A204.1 (cell line): ENCODE measurements at regions not wholly inside any gene's neighbourhood (a gene's known extent, or its start where the extent isn't known, plus 50 kb on each side); places are given as distances from the start of the nearest gene placed in this dataset.
"Not testable (repeated sequence)": the region's sequence is repeated elsewhere in the genome, so short reads cannot be mapped to it uniquely, and the experiment has no call there.

ENCODE experiments used
- FAIRE-seq: peaks from 2 replicates; lab custom pipeline; 2012; peaks lifted over from hg19 to GRCh38; lab: Jason Lieb, UNC

DNA sequence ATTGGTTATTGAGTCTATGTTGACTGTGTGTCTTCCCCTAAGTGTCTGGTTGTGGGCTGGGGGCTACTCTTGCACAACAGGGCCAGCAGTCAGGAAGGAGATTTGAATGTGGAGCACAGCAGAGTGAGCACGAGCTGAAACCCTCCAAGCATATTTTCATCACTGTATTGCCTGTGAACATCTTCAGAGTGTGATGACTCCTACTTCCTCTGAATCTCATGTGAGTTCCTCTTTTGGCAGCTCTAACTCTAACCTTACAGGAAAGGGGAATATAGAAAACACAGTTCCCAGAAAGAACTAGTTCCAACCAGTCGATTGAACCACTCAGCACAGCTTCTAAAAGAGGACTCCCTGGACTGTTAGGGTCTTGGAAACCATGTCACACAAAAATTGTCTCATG lies 211.6 kb downstream of the RAP2B start:
- FAIRE-seq, result no peak

DNA sequence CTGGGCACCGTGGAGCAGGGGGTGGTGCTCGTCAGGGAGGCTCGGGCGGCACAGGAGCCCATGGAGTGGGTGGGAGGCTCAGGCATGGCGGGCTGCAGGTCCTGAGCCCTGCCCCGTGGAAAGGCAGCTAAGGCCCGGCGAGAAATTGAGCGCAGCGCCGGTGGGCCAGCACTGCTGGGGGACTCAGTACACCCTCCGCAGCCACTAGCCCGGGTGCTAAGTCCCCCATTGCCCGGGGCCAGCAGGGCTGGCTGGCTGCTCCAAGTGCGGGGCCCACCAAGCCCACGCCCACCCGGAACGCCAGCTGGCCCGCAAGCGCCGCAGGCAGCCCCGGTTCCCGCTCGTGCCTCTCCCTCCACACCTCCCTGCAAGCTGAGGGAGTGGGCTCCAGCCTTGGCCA lies 216.3 kb downstream of the RAP2B start:
- not testable (repeated sequence) for FAIRE-seq

DNA sequence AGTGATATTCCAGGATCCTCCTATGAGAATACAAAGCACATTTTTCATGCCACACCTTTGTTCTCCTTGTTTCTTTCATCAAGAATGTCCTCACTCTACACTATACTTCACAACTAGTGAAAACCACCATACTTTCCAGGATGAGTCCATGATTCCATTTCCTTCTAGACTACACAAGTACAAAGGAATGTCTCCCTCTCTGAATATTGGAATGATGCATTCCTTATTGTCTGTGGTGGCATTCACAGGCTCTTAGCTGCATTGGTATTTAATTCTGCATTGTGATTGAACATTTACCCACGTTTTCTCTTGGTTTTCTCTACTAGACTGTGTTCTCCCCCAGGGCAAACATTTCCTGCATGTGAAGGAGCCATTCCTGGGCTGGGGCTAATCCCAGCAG lies 217.5 kb downstream of the RAP2B start:
- FAIRE-seq, result no peak

DNA sequence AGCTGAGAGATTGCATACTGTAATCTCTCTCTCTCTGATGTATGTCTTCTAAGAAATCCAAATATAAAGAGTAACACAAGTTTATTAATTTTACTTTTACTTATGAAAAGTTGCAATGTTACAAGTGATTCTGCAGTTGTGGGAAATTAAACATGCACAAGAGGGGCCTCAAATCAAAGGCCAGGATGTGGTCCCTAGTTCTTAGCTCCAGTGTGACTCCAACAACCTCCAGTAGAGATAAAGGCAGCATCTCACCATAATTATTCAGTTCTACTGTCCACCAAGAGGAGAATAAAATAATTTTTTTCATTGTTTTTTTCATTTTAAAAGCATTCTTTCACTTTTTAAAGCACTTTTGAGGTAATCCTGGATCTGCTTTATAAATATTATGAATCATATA lies 223.3 kb downstream of the RAP2B start:
- no peak for FAIRE-seq

DNA sequence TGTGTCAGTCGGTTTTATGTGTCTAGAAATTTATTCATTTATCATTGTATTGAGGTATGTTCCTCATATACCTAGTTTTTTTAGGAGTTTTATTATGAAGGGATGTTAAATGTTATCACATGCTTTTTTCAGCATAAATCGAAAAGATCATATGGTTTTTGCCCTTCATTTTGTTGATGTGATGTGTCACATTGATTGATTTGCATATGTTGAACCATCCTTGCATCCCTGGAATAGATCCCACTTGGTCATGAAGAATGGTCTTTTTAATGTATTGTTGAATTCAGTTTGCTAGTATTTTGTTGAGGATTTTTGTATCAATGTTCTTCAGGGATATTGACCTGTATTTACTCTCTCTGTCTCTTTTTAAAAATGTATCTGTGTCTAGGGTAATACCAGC lies 230.3 kb downstream of the RAP2B start:
- FAIRE-seq, result no peak

DNA sequence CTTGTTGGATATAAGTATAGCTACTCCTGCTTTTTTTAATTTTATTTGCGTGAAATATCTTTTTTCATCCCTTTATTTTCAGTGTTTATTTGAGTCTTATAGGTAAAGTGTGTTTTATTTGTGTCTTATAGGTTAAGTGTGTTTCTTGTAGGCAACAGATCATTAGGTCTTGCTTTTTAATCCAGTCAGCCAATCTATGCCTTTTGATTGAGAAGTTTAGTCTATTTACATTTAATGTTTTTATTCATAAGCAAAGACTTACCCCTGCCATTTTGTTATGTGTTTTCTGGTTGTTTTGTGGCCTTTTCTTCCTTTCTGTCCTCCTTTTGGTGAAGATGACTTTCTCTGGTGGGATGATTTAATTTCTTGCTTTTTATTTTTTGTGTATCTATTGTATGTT lies 232.0 kb downstream of the RAP2B start:
- FAIRE-seq, result no peak

DNA sequence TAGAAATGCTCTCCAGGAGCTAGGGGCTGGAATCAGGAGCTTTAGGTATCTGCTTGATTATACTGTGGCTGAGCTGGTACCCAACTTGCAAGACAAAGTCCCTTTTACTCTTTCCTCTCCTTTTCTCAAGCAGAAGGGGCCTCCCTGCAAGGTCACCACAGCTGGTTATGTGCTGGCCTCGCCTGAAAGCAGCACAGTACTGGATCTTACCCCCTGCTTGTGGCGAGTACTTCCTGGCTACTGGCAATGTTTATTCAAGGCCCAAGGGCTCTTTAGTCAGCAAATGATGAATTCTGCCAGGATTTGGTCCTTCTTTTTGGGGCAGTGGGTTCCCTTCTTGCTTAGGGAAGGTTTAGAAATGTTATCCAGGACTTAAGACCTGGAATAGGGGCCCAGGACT lies 234.6 kb downstream of the RAP2B start:
- no peak for FAIRE-seq

DNA sequence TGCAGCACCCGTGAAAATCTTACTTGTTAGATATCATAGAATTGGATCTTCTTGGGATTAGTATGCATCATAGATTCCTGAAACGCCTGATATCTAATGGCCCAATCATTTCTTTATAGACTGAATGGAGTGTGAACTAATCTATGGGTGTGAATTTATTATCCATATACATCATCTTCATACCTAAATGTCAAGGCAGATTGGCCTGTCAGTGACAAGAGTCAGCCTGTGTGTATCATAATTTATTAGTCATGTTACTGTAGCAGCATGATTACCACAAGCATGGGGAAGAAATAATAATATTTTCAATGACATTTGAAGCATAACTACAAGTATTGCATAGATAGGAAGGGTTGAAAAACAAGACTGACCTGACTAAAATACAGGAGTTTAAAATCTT lies 235.8 kb downstream of the RAP2B start:
- no peak for FAIRE-seq

DNA sequence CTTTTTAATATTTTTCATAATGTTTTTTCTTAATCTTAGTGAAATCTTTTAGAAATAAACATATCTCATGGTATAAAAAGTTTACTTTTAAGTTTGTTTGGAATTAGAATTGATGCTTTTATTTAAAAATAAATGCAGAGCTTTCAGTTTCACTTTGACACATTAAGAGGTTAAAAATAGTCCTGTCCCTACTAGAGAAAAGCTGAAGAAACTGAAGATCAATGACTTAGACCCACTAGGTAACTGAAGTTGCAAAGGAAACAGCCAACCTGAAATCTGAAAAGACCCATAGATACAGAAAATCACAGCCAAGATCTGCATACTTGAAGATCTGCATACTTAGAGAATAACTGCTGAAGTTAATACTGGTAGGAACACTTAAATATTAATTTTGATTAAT lies 237.6 kb downstream of the RAP2B start:
- peak; percentile 73 for FAIRE-seq

DNA sequence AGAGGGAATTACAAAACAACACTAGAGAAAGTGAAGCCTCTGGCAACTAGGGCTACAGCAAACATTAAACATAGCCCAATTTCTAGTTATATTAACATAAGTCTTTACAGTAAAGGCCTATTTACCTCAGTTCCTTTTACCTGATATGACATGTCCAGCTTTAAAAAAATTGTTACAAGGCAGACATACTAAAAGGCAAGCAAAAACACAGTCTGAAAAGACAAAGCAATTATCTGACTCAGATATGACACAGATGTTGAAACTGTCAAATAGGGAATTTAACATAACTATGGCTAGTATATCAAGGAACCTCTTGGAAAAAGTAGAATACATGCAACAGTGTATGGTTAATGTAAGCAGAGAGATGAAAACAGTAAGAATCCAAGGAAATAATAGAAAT lies 238.6 kb downstream of the RAP2B start:
- no peak for FAIRE-seq

DNA sequence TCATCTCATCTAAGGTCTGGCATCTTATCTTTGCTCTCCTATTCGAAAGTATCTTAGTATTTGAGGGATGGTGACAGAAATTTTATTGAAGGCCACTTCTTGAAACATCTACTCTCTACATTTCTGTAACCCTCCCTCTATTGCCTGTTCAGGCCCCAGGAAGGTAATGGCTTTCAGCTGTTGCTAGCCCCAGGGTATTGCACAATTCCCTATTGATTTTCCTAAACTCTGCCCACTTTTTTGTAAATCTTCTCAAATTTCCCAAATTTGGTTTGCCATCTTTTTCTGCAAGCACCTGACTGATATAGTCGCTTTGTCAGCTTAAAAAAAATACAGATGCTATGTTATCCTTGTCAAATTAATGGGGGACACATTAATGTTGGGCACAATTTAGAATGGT lies 242.1 kb downstream of the RAP2B start:
- no peak for FAIRE-seq

DNA sequence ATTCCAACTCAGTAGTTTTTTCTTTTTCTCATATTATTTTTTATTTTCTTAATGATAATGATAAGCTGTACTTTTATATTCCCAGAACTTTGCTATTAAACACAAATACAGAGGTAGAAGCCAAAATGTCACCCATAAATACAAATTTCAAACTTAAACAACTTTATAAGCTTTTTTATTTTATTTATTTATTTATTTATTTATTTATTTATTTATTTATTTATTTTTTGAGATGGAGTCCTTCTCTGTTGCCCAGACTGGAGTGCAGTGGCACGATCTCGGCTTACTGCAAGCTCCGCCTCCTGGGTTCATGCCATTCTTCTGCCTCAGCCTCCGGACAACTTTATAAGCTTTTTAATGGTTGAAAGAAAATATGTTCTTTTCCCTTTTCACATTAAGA lies 243.3 kb downstream of the RAP2B start:
- FAIRE-seq, result not testable (repeated sequence)

DNA sequence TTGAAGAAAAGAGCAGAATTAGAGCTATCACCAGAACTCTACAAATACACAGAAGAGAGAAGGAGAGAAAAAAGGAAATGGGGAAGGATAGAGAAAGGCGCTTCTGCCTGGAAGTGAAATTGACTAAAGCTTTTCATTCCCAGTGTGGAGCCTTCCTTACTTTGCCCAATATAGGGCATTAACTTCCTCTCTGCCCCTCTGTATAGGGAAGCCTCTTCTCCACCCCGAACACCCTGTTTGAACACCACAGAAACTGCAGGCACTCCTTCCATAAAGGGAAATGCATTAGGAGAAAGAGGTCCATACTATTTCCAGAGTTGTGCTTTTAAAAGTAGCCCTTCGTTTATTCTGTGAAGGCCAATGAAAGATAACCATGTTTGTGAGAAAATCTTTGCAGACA lies 248.5 kb downstream of the RAP2B start:
- no peak for FAIRE-seq

DNA sequence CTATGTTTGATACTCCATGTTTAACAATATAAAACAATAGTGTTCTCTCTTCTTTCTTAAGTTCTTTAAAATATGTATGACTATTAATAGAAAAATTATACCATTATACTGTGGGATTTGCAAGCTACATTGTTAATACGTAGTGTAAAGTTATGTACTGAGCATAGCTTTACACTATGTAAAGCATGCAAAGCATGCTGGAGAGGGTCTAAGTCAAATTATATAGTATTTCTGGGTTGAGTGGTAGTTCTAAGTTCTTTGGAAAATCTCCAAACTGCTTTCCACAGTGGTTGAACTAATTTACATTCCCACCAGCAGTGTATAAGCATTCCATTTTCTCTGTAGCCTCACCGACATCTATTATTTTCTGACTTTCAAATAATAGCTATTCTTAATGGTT lies 253.0 kb downstream of the RAP2B start:
- no peak for FAIRE-seq

DNA sequence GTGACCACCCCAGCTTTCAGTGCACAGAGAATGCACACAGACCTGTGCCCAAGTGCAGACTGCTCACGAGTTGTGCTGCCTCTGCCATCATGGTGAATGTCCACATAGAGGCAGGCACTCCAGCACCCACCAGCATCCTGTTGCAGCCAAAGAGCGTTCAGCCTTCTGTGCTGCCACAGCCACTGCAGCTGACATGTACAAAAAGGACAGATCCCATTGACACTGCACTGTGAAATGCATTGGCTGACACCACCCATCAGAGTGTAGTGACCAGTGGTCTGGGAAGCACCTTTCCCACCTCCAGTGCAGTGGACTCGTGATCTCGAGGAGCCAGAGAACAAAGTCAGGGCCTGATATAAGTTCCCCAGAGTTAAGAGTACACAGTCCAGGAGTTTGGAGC lies 260.3 kb downstream of the RAP2B start:
- FAIRE-seq, result no peak

DNA sequence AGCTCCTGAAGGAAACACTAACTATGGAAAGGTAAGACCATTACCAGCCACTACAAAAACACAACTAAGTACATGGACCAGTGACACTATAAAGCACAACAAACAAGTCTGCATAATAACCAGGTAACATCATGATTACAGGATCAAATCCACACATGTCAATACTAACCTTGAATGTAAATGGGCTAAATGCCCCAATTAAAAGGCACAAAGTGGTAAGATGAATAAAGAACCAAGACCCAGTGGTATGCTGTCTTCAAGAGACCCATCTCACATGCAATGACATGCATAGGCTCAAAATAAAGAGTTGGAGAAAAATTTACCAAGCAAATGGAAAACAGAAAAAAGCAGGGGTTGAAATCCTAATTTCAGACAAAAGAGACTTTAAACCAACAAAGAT lies 261.8 kb downstream of the RAP2B start:
- not testable (repeated sequence) for FAIRE-seq

DNA sequence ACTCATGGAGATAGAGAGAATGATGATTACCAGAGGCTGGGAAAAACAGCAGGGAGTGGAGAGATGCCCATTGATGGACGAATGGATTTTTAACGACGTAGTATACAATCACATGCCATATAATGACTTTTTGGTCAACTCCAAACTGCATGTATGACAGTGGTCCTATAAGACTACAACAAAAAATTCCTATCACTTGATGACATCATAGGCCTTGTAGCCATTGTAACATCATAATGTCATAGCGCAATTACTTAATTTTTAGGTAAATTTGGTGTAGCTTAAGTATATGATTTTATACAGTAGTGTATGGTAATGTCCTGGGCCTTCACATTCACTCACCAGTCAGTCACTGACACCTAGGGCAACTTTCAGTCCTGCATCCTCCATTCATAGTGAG lies 264.3 kb downstream of the RAP2B start:
- FAIRE-seq, result no peak

DNA sequence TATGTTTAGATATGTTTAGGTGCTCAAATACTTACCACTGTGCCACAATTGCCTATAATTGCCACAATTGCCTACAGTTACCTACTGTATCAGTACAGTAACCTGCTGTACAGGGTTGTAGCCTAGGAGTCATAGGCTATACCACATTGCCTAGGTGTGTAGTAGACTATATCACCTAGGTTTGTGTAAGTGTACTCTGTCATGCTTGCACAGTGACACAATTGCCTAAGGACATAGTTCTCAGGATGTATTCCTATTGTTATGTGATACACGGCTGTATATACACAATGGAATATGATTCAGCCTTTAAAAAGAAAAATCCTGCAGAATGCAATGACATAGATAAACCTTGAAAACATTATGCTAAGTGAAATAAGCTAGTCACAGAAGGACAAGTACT lies 264.8 kb downstream of the RAP2B start:
- no peak for FAIRE-seq

DNA sequence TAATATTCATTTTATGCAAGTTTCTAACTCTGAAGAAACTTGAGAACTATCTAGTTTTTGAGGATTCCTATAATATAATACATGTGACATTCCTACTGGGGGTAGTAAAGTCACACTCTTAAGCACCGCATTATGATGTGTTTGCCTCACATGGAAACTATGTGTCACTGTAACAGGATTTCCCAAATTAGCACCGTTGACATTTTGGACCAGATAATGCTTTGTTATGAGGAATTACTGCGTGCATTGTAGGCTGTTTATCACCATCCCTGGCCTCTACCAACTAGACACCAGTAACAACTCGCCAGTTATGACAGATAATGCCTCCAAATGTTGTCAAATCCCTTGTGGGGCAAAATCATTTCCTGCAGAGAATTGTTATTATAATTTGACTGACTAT lies 267.8 kb downstream of the RAP2B start:
- no peak for FAIRE-seq

DNA sequence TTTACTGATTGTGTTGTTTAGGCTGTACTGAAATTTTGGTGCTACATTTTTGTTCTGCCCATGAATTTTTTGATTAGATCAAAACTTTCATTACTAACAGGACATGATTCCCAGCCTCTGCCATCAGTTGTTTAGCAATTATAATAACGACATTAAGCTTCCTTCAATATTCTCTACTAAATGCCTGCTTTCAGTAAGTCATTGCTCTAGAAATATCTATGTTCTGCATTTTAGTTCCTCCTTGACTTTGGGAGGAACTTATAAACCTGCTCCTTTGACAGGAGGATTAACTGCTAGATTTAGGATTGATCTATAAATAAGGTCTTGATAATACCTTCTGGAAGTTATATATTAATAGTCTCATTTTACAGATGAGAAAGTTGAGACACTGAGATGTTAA lies 269.1 kb downstream of the RAP2B start:
- FAIRE-seq, result no peak

DNA sequence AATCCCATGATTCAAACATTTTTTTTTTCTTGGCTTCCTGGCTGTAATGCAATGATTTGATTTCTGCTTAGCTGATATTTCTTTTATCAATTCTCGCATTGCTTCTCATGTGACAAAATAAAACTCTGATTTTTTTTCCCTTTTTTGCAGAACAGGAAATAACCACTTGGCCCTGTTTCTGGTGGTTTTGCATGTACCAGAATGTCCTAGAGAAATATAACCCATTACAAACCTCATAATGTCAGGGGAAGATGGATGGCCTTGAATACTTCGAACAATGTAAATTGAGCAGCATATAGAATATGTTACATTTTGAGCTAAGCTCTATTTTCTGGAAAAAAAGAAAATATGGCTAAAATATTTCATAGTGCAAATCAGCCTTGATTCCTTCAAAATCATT lies 275.6 kb downstream of the RAP2B start:
- no peak for FAIRE-seq

DNA sequence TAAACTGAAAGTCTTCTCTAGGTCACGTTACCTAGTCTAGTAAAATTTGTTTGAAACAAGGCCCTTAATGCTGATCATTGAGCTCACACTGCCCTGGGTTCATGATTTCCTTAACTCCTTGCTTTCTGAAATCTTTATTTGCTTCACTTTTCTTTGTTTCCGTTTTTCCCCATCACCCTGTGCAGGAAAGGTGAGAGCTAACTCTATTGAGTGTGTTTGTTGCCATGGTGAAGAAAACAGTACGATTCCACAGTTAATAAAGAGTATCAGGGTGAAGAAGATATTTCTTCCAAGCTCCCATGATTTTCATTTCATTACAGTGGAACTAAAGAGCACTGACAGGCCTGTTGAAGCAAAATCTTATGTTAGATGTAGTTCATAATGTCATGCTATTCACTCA lies 276.2 kb downstream of the RAP2B start:
- no peak for FAIRE-seq

DNA sequence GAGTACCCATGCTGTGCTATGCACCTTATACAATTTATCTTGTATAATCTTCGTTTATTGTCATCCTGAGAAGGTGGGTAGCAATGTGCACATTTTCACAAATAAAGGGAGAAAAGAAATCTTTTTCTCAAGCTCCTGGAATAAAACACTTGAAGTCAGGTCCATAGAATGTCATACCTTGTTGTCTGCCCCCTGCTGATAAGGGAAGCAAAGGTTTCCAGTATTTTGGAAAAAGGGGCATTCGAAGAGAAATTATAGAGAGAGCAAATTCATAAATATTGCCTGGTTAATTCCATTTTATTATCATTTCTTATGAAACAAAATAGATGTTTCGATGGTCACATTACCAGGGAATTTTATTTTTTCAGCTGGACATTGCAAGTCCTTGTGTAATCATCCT lies 277.8 kb downstream of the RAP2B start:
- FAIRE-seq, result no peak

DNA sequence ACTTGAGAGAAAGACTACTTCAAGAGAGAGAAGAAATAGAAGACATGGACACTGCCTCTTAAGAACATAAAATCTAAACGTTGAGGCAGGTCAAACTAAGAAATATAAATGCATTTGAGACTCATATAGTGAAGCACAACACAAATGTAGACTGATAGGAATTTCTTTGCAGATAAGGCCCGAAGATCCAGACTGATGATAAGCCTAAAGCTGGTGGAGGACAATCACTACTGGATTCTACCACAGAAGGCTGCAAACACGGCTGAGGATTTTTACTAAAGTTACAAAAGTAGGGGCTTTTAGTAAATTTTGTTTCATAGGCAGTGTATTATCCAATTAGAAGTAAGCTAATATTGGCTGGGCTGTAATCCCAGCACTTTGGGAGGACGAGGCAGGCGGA lies 278.3 kb downstream of the RAP2B start:
- FAIRE-seq, result no peak

DNA sequence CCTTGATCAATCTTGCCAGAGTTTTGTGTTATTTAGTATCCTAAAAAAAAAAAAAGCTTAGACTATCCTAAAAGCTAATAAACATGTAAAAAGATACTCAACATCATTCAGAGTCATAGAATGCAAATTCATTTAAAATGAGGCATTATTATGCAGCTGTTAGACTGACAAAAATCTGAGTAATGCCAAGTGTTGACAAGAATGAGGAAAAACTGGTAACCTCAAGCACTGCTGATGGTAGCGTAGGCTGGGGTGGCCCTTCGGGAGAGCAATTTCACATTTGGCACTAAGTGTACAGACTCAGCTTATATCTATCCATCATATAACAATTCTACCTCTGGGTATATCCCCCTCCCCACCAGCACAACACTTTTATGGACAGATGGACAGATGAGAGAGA lies 280.4 kb downstream of the RAP2B start:
- no peak for FAIRE-seq
